Ovary (tissue), 7 donors: ENCODE measurements at regions not wholly inside any gene's neighbourhood (a gene's known extent, or its start where the extent isn't known, plus 50 kb on each side); places are given as distances from the start of the nearest gene placed in this dataset.

Experiments used
- DNase-seq, 5 donors: peaks; one replicate each; pipeline ENCODE4 v3.0.0-alpha.2; 2019 to 2020
- H3K27ac ChIP-seq, 2 donors: fragments of 200-600 bp; one replicate each; pipeline versions ENCODE4 v1.5.1 to v1.8.0; 2019 to 2022
- H3K27me3 ChIP-seq: fragments of 200-600 bp; one replicate; pipeline ENCODE4 v1.8.0; 2022
- H3K36me3 ChIP-seq: fragments of 200-600 bp; sonication (generic); one replicate; pipeline ENCODE4 v1.5.1; 2019
- H3K4me1 ChIP-seq: one replicate; pipeline ENCODE4 v1.8.1; 2013; ENCODE audit warnings: mild to moderate bottlenecking, moderate library complexity; ENCODE audit not compliant: insufficient read depth
- H3K4me3 ChIP-seq: fragments of 200-600 bp; sonication (generic); one replicate; pipeline ENCODE4 v1.5.1; 2017
- H3K9me3 ChIP-seq, 2 donors: fragments of 200-600 bp in 1 of 2; sonication (generic) in 1 of 2; one replicate each; pipeline versions ENCODE4 v1.5.1 to v1.8.1; 2013 to 2019; ENCODE audit warnings: mild to moderate bottlenecking in 1 of 2, moderate library complexity in 1 of 2
- CTCF ChIP-seq, 3 donors: fragments of 450-650 bp in 2 of 3; fragments of 200-600 bp in 1 of 3; IDR thresholded peaks; one replicate each; pipeline versions ENCODE4 v1.5.1 to v1.8.0; 2016 to 2022; ENCODE audit warnings: antibody characterized with exemption in 3 of 3, mild to moderate bottlenecking in 1 of 3
- EP300 ChIP-seq: sonication (generic); formaldehyde crosslinking; IDR thresholded peaks from one replicate; pipeline ENCODE4 v1.6.1; 2017; ENCODE audit warnings: antibody characterized with exemption
- POLR2A ChIP-seq: fragments of 450-650 bp; IDR thresholded peaks from one replicate; pipeline ENCODE4 v1.6.1; 2017; ENCODE audit warnings: antibody characterized with exemption, mild to moderate bottlenecking, moderate library complexity
- WGBS, 3 donors: extraction: QIAGEN DNeasy Blood & Tissue Kit in 1 of 3; methylation state at CpG; one replicate each; pipeline versions ENCODE4 v1.1.5 to v1.1.7; 2013 to 2017; 5-methylcytosine and 5-hydroxymethylcytosine counted together
- intact Hi-C, 4 donors: fragments of 100-400 bp; cut with DNase I; formaldehyde crosslinking; loops; one replicate each; pipeline versions ENCODE4 v1.11.0 to v1.15.1; 2022 to 2023
- donor health status: DM: no; HTN: no; CAD: no; lungs with moderate emphysema.
- donor health status: DM: no; HTN: no; CAD: no.
- donor health status: Bipolar disorder and iron deficiency.
- donor health status: DM: no; HTN: no; CAD: no.
- donor health status: DM: yes; HTN: yes; CAD: no.

- TF ChIP-seq CTCF (IDR thresholded peaks at IDR 0.05) = no peak
- no peak for TF ChIP-seq POLR2A
- TF ChIP-seq EP300 = no peak
- WGBS, 3 donors = 80 to 89% (median 82%) methylated on average over 3 of the region's 3 CpGs
- DNase-seq = no peak
- intact Hi-C loops = no loop called here
- no peaks in the 10 kb centered on the region for H3K27me3 ChIP-seq
- H3K36me3 ChIP-seq = no peaks in the 10 kb centered on the region
- no peaks in the 10 kb centered on the region for H3K4me1 ChIP-seq
- no peaks in the 10 kb centered on the region for H3K9me3 ChIP-seq
- H3K4me3 ChIP-seq = no peak overlapping the region
- H3K27ac ChIP-seq = no peak overlapping the region
Observed at GRCh38 chr14:66300886-66301285, 185.3 kb upstream of the CCDC196 start.

- DNase-seq = no peak
- Histone ChIP-seq H3K27ac (no peak overlapping the region), H3K4me3 (no peak overlapping the region), H3K27me3 (no peaks in the 10 kb centered on the region), H3K4me1 (no peaks in the 10 kb centered on the region), H3K9me3 (no peaks in the 10 kb centered on the region), H3K36me3 (no peaks in the 10 kb centered on the region)
- TF ChIP-seq CTCF (IDR thresholded peaks at IDR 0.05) (no peak), EP300 (no peak), POLR2A (no peak)
- intact Hi-C loops = no loop called here
Observed at GRCh38 chr14:66306101-66306500, 180.1 kb upstream of the CCDC196 start.

DNA sequence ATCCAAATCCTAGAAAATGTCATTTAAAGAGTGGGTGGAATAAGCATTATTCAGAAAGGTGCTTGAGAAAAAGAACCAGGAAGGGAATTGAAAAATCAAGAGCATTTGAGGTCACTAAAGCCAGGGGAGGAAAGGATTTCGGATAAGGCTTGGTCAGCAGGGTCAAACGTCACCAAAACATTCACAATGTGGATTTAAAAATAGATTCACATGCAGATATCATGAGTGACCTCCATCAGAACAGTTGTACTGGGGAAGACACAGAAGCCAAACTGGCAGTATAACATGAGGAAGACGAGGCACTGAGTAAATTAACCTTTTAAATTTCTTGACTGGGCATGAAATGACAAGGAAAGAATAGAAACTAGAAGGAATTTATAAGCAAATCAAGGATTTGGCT lies 175.1 kb upstream of the CCDC196 start:
- WGBS, 3 donors = 49 to 62% (median 60%) methylated on average over 3 of the region's 3 CpGs
- no peak for DNase-seq

GRCh38 chr14:66311990-66312389 lies 174.2 kb upstream of the CCDC196 start:
- H3K27me3 ChIP-seq = no peaks in the 10 kb centered on the region
- TF ChIP-seq EP300 = no peak
- TF ChIP-seq POLR2A = no peak
- TF ChIP-seq CTCF (IDR thresholded peaks at IDR 0.05) = no peak
- H3K4me3 ChIP-seq = no peak overlapping the region
- WGBS, 3 donors = 68 to 73% (median 72%) methylated on average over 5 of the region's 5 CpGs
- no peak overlapping the region for H3K27ac ChIP-seq
- intact Hi-C loops = no loop called here
- H3K4me1 ChIP-seq = no peaks in the 10 kb centered on the region
- no peaks in the 10 kb centered on the region for H3K36me3 ChIP-seq
- no peak for DNase-seq
- no peaks in the 10 kb centered on the region for H3K9me3 ChIP-seq

More for the DNA sequence above, 175.1 kb upstream of the CCDC196 start:
- no peaks in the 10 kb centered on the region for H3K36me3 ChIP-seq
- no peak overlapping the region for H3K27ac ChIP-seq
- intact Hi-C loops = no loop called here
- H3K4me3 ChIP-seq = no peak overlapping the region
- no peak for TF ChIP-seq EP300
- no peak for TF ChIP-seq CTCF (IDR thresholded peaks at IDR 0.05)
- no peak for TF ChIP-seq POLR2A
- no peaks in the 10 kb centered on the region for H3K9me3 ChIP-seq
- H3K27me3 ChIP-seq = no peaks in the 10 kb centered on the region
- H3K4me1 ChIP-seq = no peaks in the 10 kb centered on the region

DNA sequence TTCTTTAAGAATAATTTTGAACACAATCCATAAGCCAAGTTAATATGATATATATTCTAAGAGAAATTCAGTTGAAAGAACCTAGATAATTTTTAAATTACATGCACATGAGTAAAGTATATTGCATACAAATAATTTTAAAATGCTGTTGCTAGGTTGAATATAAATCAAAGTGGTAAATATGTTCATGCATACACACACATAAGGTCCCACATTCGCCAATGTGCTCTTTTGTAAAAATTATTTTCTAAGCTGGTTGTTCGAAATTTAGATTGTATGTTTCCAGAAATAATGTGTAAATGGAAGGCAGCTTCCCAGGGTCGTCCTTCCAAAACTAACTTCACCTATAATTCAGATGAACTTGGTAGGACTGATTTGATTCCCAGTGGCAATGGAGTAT lies 173.7 kb upstream of the CCDC196 start:
- Histone ChIP-seq H3K4me1 (no peaks in the 10 kb centered on the region), H3K27me3 (no peaks in the 10 kb centered on the region), H3K27ac (no peak overlapping the region), H3K4me3 (no peak overlapping the region), H3K9me3 (no peaks in the 10 kb centered on the region), H3K36me3 (no peaks in the 10 kb centered on the region)
- no peak for DNase-seq
- intact Hi-C loops = no loop called here
- no peak for TF ChIP-seq CTCF (IDR thresholded peaks at IDR 0.05)
- TF ChIP-seq POLR2A = no peak
- TF ChIP-seq EP300 = no peak
- 77 to 83% (median 79%) methylated on average over 3 of the region's 3 CpGs for WGBS, 3 donors
